HCT116 (cell line): ENCODE measurements at regions not wholly inside any gene's neighbourhood (a gene's known extent, or its start where the extent isn't known, plus 50 kb on each side); places are given as distances from the start of the nearest gene placed in this dataset.

Experiments
- ATAC-seq: fragments of 200-7000 bp; cut with Tn5 transposase; 2 replicates; pipeline ENCODE4 v1.9.1; 2020; ENCODE audit warnings: mild to moderate bottlenecking, moderate library complexity
- BruUV-seq: library from RNA; stranded (reverse); fragments of 400-500 nt; replicated peaks from 2 replicates; lab custom pipeline; 2021; lab: Mats Ljungman, UMichigan
- CTCF ChIA-PET: fragments of 300-600 bp; sonication (Branson Sonifier 250); formaldehyde crosslinking; loops from one replicate; lab custom pipeline; 2021; ENCODE audit warnings: antibody characterized with exemption; lab: Charles Lee
- POLR2A ChIA-PET: fragments of 300-600, 350-600 bp; sonication (Branson Sonifier 250); formaldehyde crosslinking; loops from one replicate; lab custom pipeline; 2021; ENCODE audit warnings: antibody characterized with exemption; lab: Charles Lee
- RAD21 ChIA-PET, 2 experiments: fragments of 300-600 bp; sonication (Branson Sonifier 250); formaldehyde crosslinking; loops; one replicate each; lab custom pipeline; 2023; ENCODE audit warnings: low total read pairs in 2 of 2; ENCODE audit not compliant: uncharacterized antibody in 2 of 2, unreplicated experiment in 2 of 2, low non-redundant PET in 1 of 2; lab: Charles Lee
- DNase-seq: peaks from one replicate; pipeline ENCODE4 v3.0.0-alpha.2; 2010; ENCODE audit warnings: low read depth, low spot score
- H2AFZ ChIP-seq: fragments of 200-600 bp; shearing (Covaris generic), sonication (generic); 2 replicates; pipeline ENCODE4 v1.6.1; 2017; ENCODE audit warnings: low read depth, mixed run types, mixed read lengths, antibody characterized with exemption, low read length; ENCODE audit not compliant: poor library complexity, severe bottlenecking
- H3K27ac ChIP-seq: 2 replicates; pipeline ENCODE4 v1.5.1; 2012; ENCODE audit warnings: low read depth, low read length
- H3K27me3 ChIP-seq: fragments of 200-600 bp; sonication (generic); 2 replicates; pipeline ENCODE4 v1.6.1; 2016; ENCODE audit warnings: mixed run types, low read length, mixed read lengths; ENCODE audit not compliant: insufficient read depth
- H3K36me3 ChIP-seq, 2 experiments: fragments of 200-500 bp in 1 of 2; fragments of 200-600 bp in 1 of 2; sonication (Bioruptor generic) in 1 of 2; sonication (generic) in 1 of 2; 2 replicates each; pipeline versions ENCODE4 v1.5.1 to v1.6.1; 2014 to 2016; ENCODE audit warnings: low read length in 2 of 2, inconsistent platforms in 1 of 2, mixed read lengths in 1 of 2, mixed run types in 1 of 2; ENCODE audit not compliant: insufficient read depth in 2 of 2, control insufficient read depth in 1 of 2
- H3K4me1 ChIP-seq, 2 experiments: fragments of 200-600 bp in 1 of 2; sonication (generic) in 1 of 2; 2 replicates each; pipeline versions ENCODE4 v1.5.1 to v1.6.1; 2012 to 2017; ENCODE audit warnings: low read length in 2 of 2, inconsistent platforms in 1 of 2, mild to moderate bottlenecking in 1 of 2, mixed read lengths in 1 of 2, mixed run types in 1 of 2, moderate library complexity in 1 of 2; ENCODE audit not compliant: insufficient read depth in 2 of 2, control insufficient read depth in 1 of 2
- H3K4me2 ChIP-seq: fragments of 200-600 bp; sonication (generic); 2 replicates; pipeline ENCODE4 v1.6.1; 2017; ENCODE audit warnings: mixed run types, low read length, mixed read lengths
- H3K4me3 ChIP-seq, 2 experiments: fragments of 200-600 bp in 1 of 2; sonication (generic) in 1 of 2; replicated peaks in 1 of 2; 2 replicates each; pipeline ENCODE4 v1.5.1; 2011 to 2016; ENCODE audit warnings: low read length in 2 of 2, control low read depth in 1 of 2, low read depth in 1 of 2, mild to moderate bottlenecking in 1 of 2, mixed read lengths in 1 of 2, mixed run types in 1 of 2
- H3K79me2 ChIP-seq: fragments of 200-600 bp; sonication (generic); 2 replicates; pipeline ENCODE4 v1.6.1; 2017; ENCODE audit warnings: mild to moderate bottlenecking, mixed run types, low read length, moderate library complexity, mixed read lengths; ENCODE audit not compliant: insufficient read depth
- H3K9ac ChIP-seq: fragments of 200-600 bp; sonication (generic); 2 replicates; pipeline ENCODE4 v1.6.1; 2016; ENCODE audit warnings: low read length, mixed read lengths
- H3K9me2 ChIP-seq: fragments of 200-600 bp; sonication (generic), shearing (Covaris generic); 2 replicates; pipeline ENCODE4 v1.6.1; 2017; ENCODE audit warnings: mixed run types, mild to moderate bottlenecking, moderate library complexity; ENCODE audit not compliant: insufficient read depth
- H3K9me3 ChIP-seq, 2 experiments: fragments of 200-500 bp in 1 of 2; fragments of 200-600 bp in 1 of 2; sonication (Bioruptor generic) in 1 of 2; sonication (generic) in 1 of 2; 2 replicates each; pipeline ENCODE4 v1.6.1; 2014 to 2017; ENCODE audit warnings: low read length in 2 of 2, mixed read lengths in 2 of 2, inconsistent platforms in 1 of 2, low read depth in 1 of 2, mild to moderate bottlenecking in 1 of 2, mixed run types in 1 of 2, moderate library complexity in 1 of 2; ENCODE audit not compliant: control insufficient read depth in 1 of 2, insufficient read depth in 1 of 2
- H4K20me1 ChIP-seq: fragments of 200-600 bp; sonication (generic), shearing (Covaris generic); 2 replicates; pipeline ENCODE4 v1.6.1; 2017; ENCODE audit warnings: mixed run types, mild to moderate bottlenecking, moderate library complexity; ENCODE audit not compliant: insufficient read depth
- ELF1 ChIP-seq: IDR thresholded peaks from 2 replicates; pipeline ENCODE4 v1.6.1; 2012; ENCODE audit warnings: low read depth, borderline replicate concordance
- EZH2 ChIP-seq: fragments of 200-600 bp; sonication (generic); IDR thresholded peaks from 2 replicates; pipeline ENCODE4 v1.6.1; 2017; ENCODE audit warnings: antibody characterized with exemption, mixed run types
- FOSL1 ChIP-seq: IDR thresholded peaks from 2 replicates; pipeline ENCODE4 v1.6.1; 2012; ENCODE audit warnings: low read depth
- JUND ChIP-seq: IDR thresholded peaks from 2 replicates; pipeline ENCODE4 v1.6.1; 2012
- POLR2A ChIP-seq: IDR thresholded peaks from 2 replicates; pipeline ENCODE4 v1.7.0; 2011; ENCODE audit warnings: borderline replicate concordance; ENCODE audit not compliant: insufficient read depth, insufficient read length; ENCODE audit errors: extremely low read depth
- POLR2AphosphoS5 ChIP-seq: IDR thresholded peaks from 2 replicates; pipeline ENCODE4 v1.6.1; 2011; ENCODE audit warnings: mild to moderate bottlenecking, low read depth, low read length, moderate library complexity
- RAD21 ChIP-seq: IDR thresholded peaks from 2 replicates; pipeline ENCODE4 v1.6.1; 2012; ENCODE audit warnings: low read depth, mild to moderate bottlenecking
- SIN3A ChIP-seq: IDR thresholded peaks from 2 replicates; pipeline ENCODE4 v1.6.1; 2012; ENCODE audit warnings: low read depth
- SP1 ChIP-seq: IDR thresholded peaks from 2 replicates; pipeline ENCODE4 v1.6.1; 2012; ENCODE audit warnings: low read depth
- intact Hi-C: fragments of 100-400 bp; cut with micrococcal nuclease; formaldehyde crosslinking; loops from 2 replicates; pipeline ENCODE4 v1.10.0; 2022
- TF ChIP-seq, protein P1 (sequence below): IDR thresholded peaks from 2 replicates; pipeline ENCODE4 v1.6.1; 2011; ENCODE audit warnings: mild to moderate bottlenecking, low read length, moderate library complexity; ENCODE audit not compliant: insufficient replicate concordance; ENCODE audit errors: extremely low read depth
- TF ChIP-seq, protein P2 (sequence below): IDR thresholded peaks from 2 replicates; pipeline ENCODE4 v1.6.1; 2012; ENCODE audit warnings: low read depth

DNA sequence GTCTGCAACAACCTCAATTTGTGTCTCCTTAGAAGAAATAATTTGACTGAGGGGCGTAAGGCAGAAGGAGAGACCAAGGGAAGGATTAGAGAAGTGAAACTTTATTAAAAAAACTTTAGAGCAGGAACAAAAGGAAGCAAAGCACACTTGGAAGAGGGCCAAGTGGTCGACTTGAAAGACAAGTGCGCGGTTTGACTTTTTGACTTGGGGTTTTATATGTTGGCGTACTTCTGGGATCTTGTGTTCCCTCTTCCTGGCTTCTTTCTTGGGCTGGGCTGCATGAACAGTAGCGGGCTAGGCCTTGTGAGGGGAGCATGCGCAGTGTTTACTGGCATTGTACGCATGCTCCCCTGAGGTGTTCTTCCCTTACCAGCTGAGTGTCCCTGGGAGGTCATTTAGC is 369.3 kb upstream of the DCN start (continued):
- TF ChIP-seq POLR2AphosphoS5 (no peak), FOSL1 (no peak), EZH2 (no peak), ELF1 (no peak)

DNA sequence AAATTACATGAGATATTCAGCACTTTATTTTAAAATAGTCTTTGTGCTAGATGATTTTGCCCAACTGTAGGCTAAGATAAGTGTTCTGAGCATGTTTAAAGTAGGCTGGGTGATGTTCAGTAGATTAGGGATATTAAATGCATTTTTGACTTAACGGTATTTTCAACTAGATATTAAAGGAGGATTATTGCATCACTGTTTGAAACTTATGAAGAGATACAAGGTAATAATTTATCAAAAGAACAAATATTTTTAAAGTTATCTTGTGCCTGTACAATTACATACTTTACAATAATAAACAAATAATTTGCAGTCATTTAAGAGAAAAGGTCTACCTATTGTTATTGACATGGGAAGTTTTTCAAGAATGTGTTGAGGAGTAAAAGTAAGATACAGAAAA is 368.6 kb upstream of the DCN start:
- Histone ChIP-seq H3K4me2 (no peak overlapping the region), H3K4me3 (no peak overlapping the region), H4K20me1 (no peaks in the 10 kb centered on the region), H3K4me1 (no peaks in the 10 kb centered on the region), H3K36me3 (no peaks in the 10 kb centered on the region), H3K79me2 (no peaks in the 10 kb centered on the region), H3K27ac (no peak overlapping the region), H3K9me2 (no peaks in the 10 kb centered on the region), H3K9ac (no peak overlapping the region), H2AFZ (no peak overlapping the region), H3K27me3 (no peaks in the 10 kb centered on the region), H3K9me3 (no peaks in the 10 kb centered on the region)
- CTCF ChIA-PET, result no interaction called here
- ATAC-seq, result no peak
- DNase-seq, result no peak
- no TSS peak for BruUV-seq
- RAD21 ChIA-PET, result no interaction called here
- TF ChIP-seq, protein P1, sequence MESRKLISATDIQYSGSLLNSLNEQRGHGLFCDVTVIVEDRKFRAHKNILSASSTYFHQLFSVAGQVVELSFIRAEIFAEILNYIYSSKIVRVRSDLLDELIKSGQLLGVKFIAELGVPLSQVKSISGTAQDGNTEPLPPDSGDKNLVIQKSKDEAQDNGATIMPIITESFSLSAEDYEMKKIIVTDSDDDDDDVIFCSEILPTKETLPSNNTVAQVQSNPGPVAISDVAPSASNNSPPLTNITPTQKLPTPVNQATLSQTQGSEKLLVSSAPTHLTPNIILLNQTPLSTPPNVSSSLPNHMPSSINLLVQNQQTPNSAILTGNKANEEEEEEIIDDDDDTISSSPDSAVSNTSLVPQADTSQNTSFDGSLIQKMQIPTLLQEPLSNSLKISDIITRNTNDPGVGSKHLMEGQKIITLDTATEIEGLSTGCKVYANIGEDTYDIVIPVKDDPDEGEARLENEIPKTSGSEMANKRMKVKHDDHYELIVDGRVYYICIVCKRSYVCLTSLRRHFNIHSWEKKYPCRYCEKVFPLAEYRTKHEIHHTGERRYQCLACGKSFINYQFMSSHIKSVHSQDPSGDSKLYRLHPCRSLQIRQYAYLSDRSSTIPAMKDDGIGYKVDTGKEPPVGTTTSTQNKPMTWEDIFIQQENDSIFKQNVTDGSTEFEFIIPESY, result no peak
- TF ChIP-seq JUND (no peak), POLR2A (no peak)
- intact Hi-C loops, result no loop called here
- POLR2A ChIA-PET, result no interaction called here

DNA sequence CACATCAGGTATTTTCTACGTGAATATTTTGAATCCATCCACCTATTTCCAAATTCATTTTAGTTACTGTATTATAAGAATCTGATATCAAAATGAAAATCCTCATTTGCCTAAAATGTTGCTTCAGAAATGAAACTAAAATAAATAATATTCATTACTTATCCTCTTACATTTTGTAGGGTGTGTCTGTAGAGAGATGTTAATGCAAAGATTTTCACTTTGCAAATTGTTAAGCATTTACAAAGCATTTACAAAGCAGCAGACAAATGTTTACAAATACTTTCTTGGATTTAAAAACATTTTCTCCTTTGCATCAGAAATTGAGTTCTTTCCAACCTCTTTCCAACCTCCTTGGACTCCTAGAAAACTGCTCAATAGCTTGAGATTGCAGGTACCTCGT is 360.0 kb upstream of the DCN start:
- Histone ChIP-seq H3K4me1 (no peaks in the 10 kb centered on the region), H3K9ac (no peak overlapping the region), H3K9me2 (no peaks in the 10 kb centered on the region; the same call in 1 of the 2 replicates), H3K27ac (no peak overlapping the region), H3K36me3 (no peaks in the 10 kb centered on the region), H3K27me3 (no peaks in the 10 kb centered on the region), H4K20me1 (no peaks in the 10 kb centered on the region), H3K79me2 (no peaks in the 10 kb centered on the region), H3K4me3 (no peak overlapping the region), H3K9me3 (no peaks in the 10 kb centered on the region), H2AFZ (no peak overlapping the region), H3K4me2 (no peak overlapping the region)
- TF ChIP-seq SIN3A (no peak), RAD21 (no peak), JUND (no peak), SP1 (no peak)
- TF ChIP-seq, protein P2, sequence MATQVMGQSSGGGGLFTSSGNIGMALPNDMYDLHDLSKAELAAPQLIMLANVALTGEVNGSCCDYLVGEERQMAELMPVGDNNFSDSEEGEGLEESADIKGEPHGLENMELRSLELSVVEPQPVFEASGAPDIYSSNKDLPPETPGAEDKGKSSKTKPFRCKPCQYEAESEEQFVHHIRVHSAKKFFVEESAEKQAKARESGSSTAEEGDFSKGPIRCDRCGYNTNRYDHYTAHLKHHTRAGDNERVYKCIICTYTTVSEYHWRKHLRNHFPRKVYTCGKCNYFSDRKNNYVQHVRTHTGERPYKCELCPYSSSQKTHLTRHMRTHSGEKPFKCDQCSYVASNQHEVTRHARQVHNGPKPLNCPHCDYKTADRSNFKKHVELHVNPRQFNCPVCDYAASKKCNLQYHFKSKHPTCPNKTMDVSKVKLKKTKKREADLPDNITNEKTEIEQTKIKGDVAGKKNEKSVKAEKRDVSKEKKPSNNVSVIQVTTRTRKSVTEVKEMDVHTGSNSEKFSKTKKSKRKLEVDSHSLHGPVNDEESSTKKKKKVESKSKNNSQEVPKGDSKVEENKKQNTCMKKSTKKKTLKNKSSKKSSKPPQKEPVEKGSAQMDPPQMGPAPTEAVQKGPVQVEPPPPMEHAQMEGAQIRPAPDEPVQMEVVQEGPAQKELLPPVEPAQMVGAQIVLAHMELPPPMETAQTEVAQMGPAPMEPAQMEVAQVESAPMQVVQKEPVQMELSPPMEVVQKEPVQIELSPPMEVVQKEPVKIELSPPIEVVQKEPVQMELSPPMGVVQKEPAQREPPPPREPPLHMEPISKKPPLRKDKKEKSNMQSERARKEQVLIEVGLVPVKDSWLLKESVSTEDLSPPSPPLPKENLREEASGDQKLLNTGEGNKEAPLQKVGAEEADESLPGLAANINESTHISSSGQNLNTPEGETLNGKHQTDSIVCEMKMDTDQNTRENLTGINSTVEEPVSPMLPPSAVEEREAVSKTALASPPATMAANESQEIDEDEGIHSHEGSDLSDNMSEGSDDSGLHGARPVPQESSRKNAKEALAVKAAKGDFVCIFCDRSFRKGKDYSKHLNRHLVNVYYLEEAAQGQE, result no peak
- BruUV-seq, result no TSS peak
- no peak for ATAC-seq
- ChIA-PET CTCF (no interaction called here), POLR2A (no interaction called here), RAD21 (no interaction called here)
- no peak for DNase-seq
- intact Hi-C loops, result no loop called here
